G401 (cell line): ENCODE measurements at regions not wholly inside any gene's neighbourhood (a gene's known extent, or its start where the extent isn't known, plus 50 kb on each side); places are given as distances from the start of the nearest gene placed in this dataset.
"Not testable (repeated sequence)": the region's sequence is repeated elsewhere in the genome, so short reads cannot be mapped to it uniquely, and the experiment has no call there.

ENCODE experiments used
- DNase-seq: peaks from one replicate; pipeline ENCODE4 v3.0.0-alpha.2; 2015; ENCODE audit warnings: low spot score
- in situ Hi-C: cut with HindIII; loops from 2 replicates; pipeline ENCODE4 v1.10.0; 2016; ENCODE audit warnings: low sequenced_read_pairs, mixed read lengths

DNA sequence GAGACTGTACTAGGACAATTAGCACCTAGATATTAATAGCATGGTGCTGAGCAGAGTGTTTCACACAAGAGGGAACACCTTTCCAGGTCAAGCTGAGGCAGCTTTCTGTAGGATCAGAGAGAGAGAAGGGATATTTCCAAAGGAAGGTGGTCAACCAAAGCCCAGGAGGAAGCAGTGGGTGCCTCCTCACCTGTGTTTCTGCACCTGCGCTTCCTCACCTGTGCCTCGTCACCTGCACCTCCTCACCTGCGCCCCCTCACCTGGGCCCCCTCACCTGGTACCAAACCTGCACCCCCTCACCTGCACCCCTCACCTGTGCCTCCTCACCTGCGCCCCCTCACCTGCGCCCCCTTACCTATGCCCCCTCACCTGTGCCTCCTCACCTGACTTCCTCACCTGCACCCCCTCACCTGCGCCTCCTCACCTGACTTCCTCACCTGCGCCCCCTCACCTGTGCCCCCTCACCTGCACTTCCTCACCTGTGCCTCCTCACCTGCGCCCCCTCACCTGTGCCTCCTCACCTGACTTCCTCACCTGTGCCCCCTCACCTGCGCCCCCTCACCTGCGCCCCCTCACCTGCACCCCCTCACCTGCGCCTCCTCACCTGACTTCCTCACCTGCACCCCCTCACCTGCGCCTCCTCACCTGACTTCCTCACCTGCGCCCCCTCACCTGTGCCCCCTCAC lies 67.9 kb downstream of the TTLL2 start:
- no peak for DNase-seq
- in situ Hi-C loops: no loop called here

- in situ Hi-C loops: no loop called here
- no peak for DNase-seq
These were observed 68.8 kb downstream of the TTLL2 start for GRCh38 chr6:167393731-167394130.

DNA sequence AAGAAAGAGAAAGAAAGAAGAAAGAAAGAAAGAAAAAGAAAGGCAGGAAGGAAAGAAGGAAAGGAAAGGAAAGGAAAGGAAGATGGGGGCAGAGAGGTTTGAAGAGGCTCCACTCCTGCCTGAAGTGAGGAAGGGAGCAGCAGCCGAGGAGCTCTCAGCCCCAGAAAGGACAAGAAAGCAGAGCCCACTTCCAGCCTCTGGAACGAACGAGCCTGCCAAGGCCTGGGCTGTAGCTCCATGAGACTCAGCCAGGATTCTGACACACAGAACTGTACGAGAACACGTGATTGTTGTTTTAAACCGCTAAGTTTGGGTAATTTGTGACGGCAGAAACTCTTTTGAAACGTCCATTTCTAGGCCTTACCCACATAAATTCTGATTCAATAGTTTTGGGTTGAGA lies 69.5 kb downstream of the TTLL2 start:
- in situ Hi-C loops: no loop called here
- no peak for DNase-seq

GRCh38 chr6:167394820-167395219 lies 69.9 kb downstream of the TTLL2 start:
- no peak for DNase-seq
- in situ Hi-C loops: no loop called here

- in situ Hi-C loops: no loop called here
These were observed 71.3 kb downstream of the TTLL2 start for GRCh38 chr6:167396068-167396658.

GRCh38 chr6:167396659-167397490 lies 72.0 kb downstream of the TTLL2 start:
- in situ Hi-C loops: no loop called here
- no peak for DNase-seq

More at GRCh38 chr6:167396068-167396658, 71.3 kb downstream of the TTLL2 start:
- no peak for DNase-seq

DNA sequence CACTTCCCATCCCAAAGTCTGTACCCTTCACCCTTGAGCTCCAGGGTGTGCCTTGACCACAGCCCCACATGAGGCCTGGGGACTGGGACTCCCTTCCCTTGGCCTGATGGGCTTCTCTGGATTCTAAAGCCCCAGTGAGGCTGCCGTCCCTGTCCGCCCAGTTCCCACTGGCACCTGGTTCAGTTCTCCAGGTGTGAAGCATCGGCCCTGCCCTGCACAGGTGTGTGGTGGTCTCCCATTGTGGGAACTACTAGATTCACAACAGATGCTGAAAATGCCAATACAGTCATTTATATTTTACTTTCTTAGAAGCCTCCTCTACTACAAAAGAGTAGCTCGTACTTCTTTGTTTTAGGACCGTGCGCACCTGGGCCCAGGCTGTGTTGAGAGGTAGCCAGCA lies 72.8 kb downstream of the TTLL2 start:
- in situ Hi-C loops: no loop called here
- DNase-seq: no peak

GRCh38 chr6:167398214-167399050 lies 73.5 kb downstream of the TTLL2 start:
- in situ Hi-C loops: no loop called here
- no peak for DNase-seq

DNA sequence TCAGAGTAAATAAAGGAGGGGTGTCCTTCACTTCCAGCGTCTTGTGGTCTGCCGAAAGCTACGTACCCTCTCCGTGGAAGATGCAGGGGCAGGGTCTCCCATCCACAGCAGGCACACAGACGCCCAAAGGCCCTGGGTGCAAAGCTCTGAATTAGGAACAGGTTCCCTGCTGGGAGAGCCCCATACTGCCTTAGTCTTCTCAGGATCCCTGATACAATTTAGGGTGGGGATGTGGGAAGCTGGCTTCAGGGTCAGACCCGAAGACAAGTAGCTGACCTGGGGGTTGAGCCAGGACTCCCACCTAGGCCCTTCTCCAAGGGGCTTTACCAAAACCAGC lies 74.1 kb downstream of the TTLL2 start:
- no peak for DNase-seq
- in situ Hi-C loops: no loop called here

DNA sequence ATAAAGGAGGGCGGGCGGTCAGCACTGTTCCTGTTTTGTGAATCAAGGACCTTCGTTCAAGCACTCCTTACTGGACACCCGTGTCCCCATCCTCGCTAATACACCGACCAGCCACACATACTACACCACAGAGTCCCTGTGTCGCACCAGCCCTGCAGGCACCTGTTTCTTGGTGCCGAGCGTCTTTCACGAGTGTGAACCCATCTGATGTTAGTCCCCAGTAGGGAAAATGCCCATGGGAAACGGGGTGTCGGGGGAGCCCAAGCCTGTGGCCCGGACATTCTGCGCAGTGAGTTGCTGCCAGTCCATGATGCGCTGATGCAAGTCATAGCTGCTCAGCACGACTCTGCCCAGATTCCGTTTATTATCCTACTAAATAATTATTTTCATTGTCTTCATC lies 74.7 kb downstream of the TTLL2 start:
- in situ Hi-C loops: no loop called here
- DNase-seq: no peak

DNA sequence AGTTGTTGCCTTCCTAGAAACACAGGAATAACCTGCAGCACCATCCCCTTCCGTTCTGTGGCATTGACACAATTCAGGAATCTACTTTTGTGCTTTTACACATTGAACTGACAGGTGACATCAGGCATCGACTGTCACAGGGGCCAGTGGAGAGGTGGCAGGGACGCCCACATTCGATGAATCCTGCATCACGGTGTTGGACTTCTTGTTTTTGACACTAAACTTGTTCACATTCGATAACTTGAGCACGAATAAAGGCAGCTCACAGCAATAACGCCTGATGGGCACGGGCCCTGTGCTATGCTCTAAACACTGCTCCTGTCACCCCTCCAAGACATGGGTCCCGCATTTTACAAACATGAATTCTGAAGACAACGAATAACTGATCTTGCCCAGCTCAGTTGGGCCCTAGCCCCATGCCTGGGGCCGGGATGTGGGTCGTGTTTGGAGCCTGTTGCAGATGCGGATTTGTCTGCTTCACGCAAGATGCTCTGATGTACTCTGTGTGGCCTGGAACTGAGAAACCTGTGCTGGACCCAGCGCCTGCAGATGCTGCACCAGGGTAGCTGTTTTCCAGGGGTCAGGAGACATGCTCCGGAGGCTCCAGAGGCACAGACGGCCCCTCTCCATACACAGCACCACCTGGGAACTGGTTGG lies 75.7 kb downstream of the TTLL2 start:
- in situ Hi-C loops: no loop called here
- no peak for DNase-seq

GRCh38 chr6:167401525-167402194 lies 76.8 kb downstream of the TTLL2 start:
- in situ Hi-C loops: no loop called here

DNA sequence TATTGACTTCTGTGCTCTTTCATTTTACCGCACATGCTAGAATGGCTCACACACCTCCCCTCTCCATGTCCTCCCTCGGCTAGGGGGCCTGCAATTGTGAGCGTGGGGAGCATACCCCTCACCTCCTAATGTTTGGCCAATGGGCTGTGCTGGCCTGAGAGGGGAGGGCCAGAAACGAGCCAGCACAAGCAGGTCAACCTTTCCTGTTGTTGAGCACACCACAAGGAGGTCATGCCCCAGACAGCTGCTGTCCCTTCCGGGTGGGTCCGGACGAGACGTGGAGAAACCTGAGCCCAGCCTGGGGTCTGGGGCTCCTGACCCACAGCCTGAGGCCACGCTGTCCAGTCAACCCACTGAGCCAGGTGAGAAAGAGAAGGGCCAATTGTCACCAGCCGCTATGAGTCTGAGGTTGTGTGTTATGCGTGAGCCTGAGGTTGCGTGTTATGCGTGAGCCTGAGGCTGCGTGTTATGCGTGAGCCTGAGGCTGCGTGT lies 77.4 kb downstream of the TTLL2 start:
- in situ Hi-C loops: no loop called here

More at GRCh38 chr6:167401525-167402194, 76.8 kb downstream of the TTLL2 start:
- no peak for DNase-seq

DNA sequence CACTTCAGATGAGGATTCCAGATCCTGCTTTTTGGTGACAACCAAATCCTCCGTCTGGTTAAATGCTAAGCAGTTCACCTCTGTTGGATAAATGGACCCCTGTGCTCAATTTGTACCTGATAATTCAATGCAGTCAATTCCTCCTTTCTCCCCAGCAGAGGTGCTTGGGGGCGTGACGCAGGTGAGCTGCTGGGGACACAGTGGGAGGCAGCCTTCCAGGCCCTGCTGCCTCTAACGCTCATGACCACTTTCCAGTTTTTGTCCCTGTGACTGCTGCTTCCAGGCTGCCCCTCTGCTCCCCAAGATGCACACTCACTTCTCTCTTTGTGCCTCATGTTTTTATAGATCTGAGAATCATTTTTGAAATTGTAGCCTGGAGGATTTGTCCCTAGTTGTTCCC lies 78.5 kb downstream of the TTLL2 start:
- in situ Hi-C loops: no loop called here
- no peak for DNase-seq

More for the DNA sequence above, 77.4 kb downstream of the TTLL2 start:
- no peak for DNase-seq

DNA sequence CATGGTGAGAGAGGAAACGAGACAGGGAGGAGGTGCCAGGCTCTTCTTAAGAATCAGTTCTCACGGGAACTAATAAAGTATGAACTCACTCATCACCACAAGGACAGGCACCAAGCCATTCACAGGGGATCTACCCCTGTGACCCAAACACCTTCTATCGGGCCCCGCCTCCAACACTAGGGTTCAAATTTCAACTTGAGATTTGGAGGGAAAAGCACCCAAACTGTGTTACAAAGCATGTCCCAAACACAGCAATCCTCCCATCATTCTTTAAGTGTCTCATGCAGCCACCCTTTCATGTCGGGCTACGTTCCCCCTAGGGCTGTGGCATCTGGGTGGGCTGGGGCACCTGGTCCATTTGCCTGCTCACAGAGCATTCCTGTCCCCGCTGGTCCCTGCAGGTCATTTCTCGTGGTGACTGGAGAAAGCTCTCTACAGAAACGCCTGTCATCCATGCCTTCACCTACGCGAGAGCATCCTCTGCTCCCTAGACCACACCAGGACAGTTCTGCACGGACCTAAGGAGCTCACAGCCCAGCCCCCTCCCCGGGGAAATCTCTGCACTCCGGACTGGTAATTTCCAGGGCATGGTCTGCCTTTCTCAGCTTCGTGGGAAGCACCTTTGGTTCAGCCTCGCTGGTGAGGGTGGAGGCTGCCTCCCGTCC lies 79.6 kb downstream of the TTLL2 start:
- in situ Hi-C loops: no loop called here
- no peak for DNase-seq

GRCh38 chr6:167405778-167406532 lies 81.1 kb downstream of the TTLL2 start:
- DNase-seq: no peak
- in situ Hi-C loops: no loop called here

- DNase-seq, in situ Hi-C loops: not testable (repeated sequence)
These were observed 81.8 kb downstream of the TTLL2 start for GRCh38 chr6:167406533-167407238.
